ENCODE measurements at regions not wholly inside any gene's neighbourhood (a gene's known extent, or its start where the extent isn't known, plus 50 kb on each side); places are given as distances from the start of the nearest gene placed in this dataset.

GRCh38 chr9:87333802-87334201 lies 163.9 kb upstream of the DAPK1 start:
- Histone ChIP-seq H2AFZ (ENCODE audit: low read length) (no peak overlapping the region), H3K4me3 (ENCODE audit: insufficient read depth, low read length) (no peak overlapping the region), H3K4me1 (ENCODE audit: insufficient read depth, low read length) (peaks cover 11% of the 10 kb centered on the region), H3K27me3 (ENCODE audit: insufficient read depth, low read length) (peaks cover 4% of the 10 kb centered on the region), H4K20me1 (ENCODE audit: insufficient read depth, low read length) (no peaks in the 10 kb centered on the region), H3K79me2 (ENCODE audit: insufficient read depth, low read length) (no peaks in the 10 kb centered on the region), H3K36me3 (ENCODE audit: insufficient read depth, low read length) (no peaks in the 10 kb centered on the region), H3K4me2 (ENCODE audit: insufficient read depth, low read length) (no peak overlapping the region), H3K27ac (ENCODE audit: low read depth, low read length) (no peak overlapping the region), H3K9me3 (ENCODE audit: low read depth, low read length) (peaks cover 15% of the 10 kb centered on the region)
- no peak for DNase-seq (ENCODE audit: insufficient read length, low spot score, missing footprints)
- no peak for TF ChIP-seq CTCF (IDR thresholded peaks at IDR 0.05; ENCODE audit: extremely low read depth, low read depth, low read length)

- no peaks in the 10 kb centered on the region for H3K79me2 ChIP-seq (ENCODE audit: insufficient read depth, low read length)
- H3K4me1 ChIP-seq (ENCODE audit: insufficient read depth, low read length), result peaks cover 11% of the 10 kb centered on the region
- H2AFZ ChIP-seq (ENCODE audit: low read length), result no peak overlapping the region
- DNase-seq (ENCODE audit: insufficient read length, low spot score, missing footprints), result peak; percentile 67
- peaks cover 15% of the 10 kb centered on the region for H3K9me3 ChIP-seq (ENCODE audit: low read depth, low read length)
- no peaks in the 10 kb centered on the region for H4K20me1 ChIP-seq (ENCODE audit: insufficient read depth, low read length)
- H3K4me3 ChIP-seq (ENCODE audit: insufficient read depth, low read length), result no peak overlapping the region
- peaks cover 4% of the 10 kb centered on the region for H3K27me3 ChIP-seq (ENCODE audit: insufficient read depth, low read length)
- no peak overlapping the region for H3K27ac ChIP-seq (ENCODE audit: low read depth, low read length)
- H3K4me2 ChIP-seq (ENCODE audit: insufficient read depth, low read length), result no peak overlapping the region
- TF ChIP-seq CTCF (IDR thresholded peaks at IDR 0.05; ENCODE audit: extremely low read depth, low read depth, low read length), result no peak
- no peaks in the 10 kb centered on the region for H3K36me3 ChIP-seq (ENCODE audit: insufficient read depth, low read length)
These were observed 163.3 kb upstream of the DAPK1 start for GRCh38 chr9:87334366-87334765.

- Histone ChIP-seq H3K36me3 (ENCODE audit: insufficient read depth, low read length) (no peaks in the 10 kb centered on the region), H3K4me3 (ENCODE audit: insufficient read depth, low read length) (no peak overlapping the region), H3K9me3 (ENCODE audit: low read depth, low read length) (peaks cover 7% of the 10 kb centered on the region), H3K4me1 (ENCODE audit: insufficient read depth, low read length) (peaks cover 11% of the 10 kb centered on the region), H3K27ac (ENCODE audit: low read depth, low read length) (no peak overlapping the region), H3K4me2 (ENCODE audit: insufficient read depth, low read length) (no peak overlapping the region), H2AFZ (ENCODE audit: low read length) (no peak overlapping the region), H4K20me1 (ENCODE audit: insufficient read depth, low read length) (no peaks in the 10 kb centered on the region), H3K27me3 (ENCODE audit: insufficient read depth, low read length) (peaks cover 9% of the 10 kb centered on the region), H3K79me2 (ENCODE audit: insufficient read depth, low read length) (no peaks in the 10 kb centered on the region)
- DNase-seq (ENCODE audit: insufficient read length, low spot score, missing footprints), result peak; percentile 62
- TF ChIP-seq CTCF (IDR thresholded peaks at IDR 0.05; ENCODE audit: extremely low read depth, low read depth, low read length), result no peak
These were observed 161.3 kb upstream of the DAPK1 start for GRCh38 chr9:87336407-87336806.

GRCh38 chr9:87336914-87337333 lies 160.7 kb upstream of the DAPK1 start:
- DNase-seq (ENCODE audit: insufficient read length, low spot score, missing footprints), result peak; percentile 56
- TF ChIP-seq CTCF (IDR thresholded peaks at IDR 0.05; ENCODE audit: extremely low read depth, low read depth, low read length), result peak; percentile 66
- H3K27me3 ChIP-seq (ENCODE audit: insufficient read depth, low read length), result peaks cover 9% of the 10 kb centered on the region
- peaks cover 2% of the 10 kb centered on the region for H3K9me3 ChIP-seq (ENCODE audit: low read depth, low read length)
- H3K36me3 ChIP-seq (ENCODE audit: insufficient read depth, low read length), result no peaks in the 10 kb centered on the region
- peaks cover 11% of the 10 kb centered on the region for H3K4me1 ChIP-seq (ENCODE audit: insufficient read depth, low read length)
- no peaks in the 10 kb centered on the region for H4K20me1 ChIP-seq (ENCODE audit: insufficient read depth, low read length)
- H2AFZ ChIP-seq (ENCODE audit: low read length), result peak overlapping the region; percentile 60
- H3K4me2 ChIP-seq (ENCODE audit: insufficient read depth, low read length), result peak overlapping the region; percentile 84
- H3K27ac ChIP-seq (ENCODE audit: low read depth, low read length), result no peak overlapping the region
- no peaks in the 10 kb centered on the region for H3K79me2 ChIP-seq (ENCODE audit: insufficient read depth, low read length)
- H3K4me3 ChIP-seq (ENCODE audit: insufficient read depth, low read length), result peak overlapping the region; percentile 65

All from osteoblast (primary cell).